ENCODE measurements at regions not wholly inside any gene's neighbourhood (a gene's known extent, or its start where the extent isn't known, plus 50 kb on each side); places are given as distances from the start of the nearest gene placed in this dataset.
A peak's percentile ranks its signal among the peaks of the same experiment; 100 is the strongest.

DNA sequence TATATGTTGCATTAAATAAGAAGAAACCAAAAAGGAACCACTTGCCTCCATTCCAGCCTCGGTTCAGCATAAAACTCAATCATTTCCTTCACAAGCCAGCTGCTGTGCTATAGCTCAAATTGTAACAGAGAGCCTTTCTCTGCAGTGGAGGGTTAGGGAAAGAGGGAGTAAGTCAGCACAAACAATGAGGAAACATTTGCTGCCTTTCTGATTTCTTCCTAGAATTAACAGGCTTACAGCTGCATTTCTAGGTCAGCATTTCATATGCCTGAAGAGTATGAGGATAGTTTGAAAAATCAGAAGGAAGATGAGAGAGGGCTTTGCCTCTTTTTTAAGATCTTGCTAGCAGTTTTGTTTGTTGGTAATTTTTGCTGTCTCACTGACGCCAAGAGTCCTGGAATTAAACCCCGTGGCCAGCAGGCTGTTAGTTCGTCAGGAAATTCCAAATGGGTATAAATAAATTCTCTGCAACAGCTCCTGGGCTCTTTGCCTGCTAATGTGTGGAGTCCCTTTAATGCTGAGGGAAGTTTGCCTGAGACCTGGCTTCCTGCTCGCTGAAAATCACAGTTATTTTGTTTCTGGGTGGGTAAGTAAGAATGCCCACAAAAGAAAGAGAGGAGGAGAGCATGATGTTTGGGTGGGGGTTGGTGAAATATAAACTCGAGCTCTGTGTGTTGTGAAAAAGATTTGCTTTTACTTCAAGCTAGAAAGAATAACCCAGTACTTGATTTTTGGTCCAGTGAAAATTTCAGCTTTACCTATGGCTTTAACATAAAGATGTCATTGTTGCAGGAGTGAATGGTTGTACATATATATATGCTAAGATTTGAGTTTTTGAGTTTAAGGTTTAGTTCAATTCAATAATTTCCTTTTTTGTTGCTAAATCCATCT is 148.1 kb upstream of the DMRT1 start:
- peak; percentile 77 for DNase-seq (ENCODE audit: low read depth)

DNA sequence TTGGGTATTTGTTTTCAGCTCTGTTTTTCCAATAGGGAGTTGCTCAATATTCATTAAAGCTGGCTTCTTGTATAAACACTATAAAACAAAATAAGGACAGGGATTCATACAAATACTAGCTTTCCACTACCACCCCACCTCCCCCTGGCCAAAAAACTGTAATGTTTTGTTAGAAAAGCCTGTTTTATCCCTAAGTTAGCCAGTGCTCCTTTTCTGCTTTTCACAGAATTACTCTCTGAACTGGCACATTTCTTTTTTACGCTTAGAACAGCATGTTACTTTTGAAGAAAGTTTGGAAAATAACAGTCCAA is 147.4 kb upstream of the DMRT1 start:
- no peak for DNase-seq (ENCODE audit: low read depth)

- DNase-seq (ENCODE audit: low read depth) = peak; percentile 93
Observed at GRCh38 chr9:694403-695154, 146.9 kb upstream of the DMRT1 start.

GRCh38 chr9:695252-695651 is 146.2 kb upstream of the DMRT1 start:
- peak; percentile 31 for DNase-seq (ENCODE audit: low read depth)

DNA sequence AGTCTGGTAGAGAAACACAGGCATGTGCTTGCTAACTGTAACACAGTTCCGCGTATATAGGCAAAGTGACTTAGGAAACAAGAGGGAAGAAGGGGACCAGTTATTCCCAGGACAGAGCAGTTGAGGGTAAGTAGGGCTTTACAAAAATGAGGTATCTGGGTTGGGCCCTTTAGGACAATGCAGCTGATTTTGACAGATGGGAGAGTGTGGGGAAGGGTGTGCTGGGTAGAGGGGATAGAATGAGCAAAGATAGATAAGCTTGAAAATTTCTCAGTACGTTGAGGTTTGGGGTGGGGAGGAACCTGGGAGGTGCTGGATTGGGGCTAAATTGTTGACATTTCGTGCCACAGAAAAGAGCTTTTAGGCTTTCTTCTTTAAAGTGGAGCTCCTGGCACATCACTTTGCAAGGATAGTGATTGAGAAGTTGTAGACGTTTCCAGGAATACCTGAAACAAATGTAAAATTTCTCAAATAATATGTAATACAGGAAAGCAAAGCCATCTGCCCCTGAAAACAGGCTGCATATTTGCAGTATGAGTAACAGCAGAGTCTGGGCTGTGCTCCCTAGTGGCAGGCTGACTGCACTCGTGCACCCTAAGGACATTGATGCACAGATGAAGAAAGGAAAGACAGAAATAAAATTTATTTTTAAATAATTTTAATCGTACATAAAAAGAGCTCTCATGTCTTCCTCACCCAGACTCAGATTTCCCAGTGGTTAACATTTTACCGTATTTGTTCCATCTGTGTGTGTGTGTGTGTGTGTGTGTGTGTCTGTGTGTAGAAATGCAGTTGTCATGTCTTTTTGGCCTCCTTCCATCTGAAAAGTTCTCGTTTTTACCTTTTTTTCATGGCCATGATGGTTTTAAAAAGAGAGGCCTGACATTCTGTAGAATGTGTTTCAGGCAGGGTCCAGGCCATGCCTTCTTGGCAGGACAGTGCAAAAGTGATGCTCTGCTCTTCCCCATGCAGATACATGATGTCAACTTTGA is 144.9 kb upstream of the DMRT1 start:
- DNase-seq (ENCODE audit: low read depth) = peak; percentile 75

DNA sequence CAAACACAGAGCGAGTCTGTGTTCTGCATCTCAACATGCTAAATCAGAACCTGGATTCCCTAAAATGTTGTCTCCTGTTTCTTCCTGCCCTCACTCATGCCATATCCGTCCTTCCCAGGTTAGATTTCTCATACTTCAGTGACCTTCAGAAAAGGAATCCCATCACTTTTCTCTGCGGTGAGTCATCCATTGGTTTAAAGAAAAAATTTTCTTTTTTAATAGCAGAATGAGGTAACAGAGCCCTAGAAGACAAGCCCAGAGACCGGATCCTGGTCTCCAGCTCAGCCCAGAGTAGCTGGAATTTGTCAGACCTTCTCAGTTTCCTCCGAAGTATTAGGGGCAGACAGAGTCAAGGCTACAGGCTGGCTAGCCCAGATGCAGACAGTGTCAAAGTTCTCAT is 143.2 kb upstream of the DMRT1 start:
- peak; percentile 68 for DNase-seq (ENCODE audit: low read depth)

GRCh38 chr9:698954-699353 is 142.5 kb upstream of the DMRT1 start:
- DNase-seq (ENCODE audit: low read depth) = no peak

DNA sequence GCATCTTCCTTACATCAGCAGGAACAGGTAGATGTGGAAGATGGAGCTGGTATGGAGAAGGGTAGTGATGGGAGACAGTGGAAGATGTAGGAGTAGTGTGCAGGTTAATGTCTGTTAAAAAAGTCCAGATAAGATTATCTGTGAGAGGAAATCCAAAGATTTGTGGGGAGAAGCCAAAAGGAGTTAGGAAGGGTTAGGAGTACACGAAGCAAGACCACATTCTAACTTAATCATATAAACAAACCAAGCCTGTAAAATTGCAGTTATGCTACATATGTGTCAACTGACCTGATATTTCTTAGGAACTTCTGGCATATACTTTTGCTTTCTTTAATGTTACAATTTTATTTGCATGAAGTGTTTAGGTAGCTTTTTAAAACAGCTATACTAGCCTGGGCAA is 142.1 kb upstream of the DMRT1 start:
- DNase-seq (ENCODE audit: low read depth) = peak; percentile 60

GRCh38 chr9:700365-701282 is 140.9 kb upstream of the DMRT1 start:
- no peak for DNase-seq (ENCODE audit: low read depth)

- no peak for DNase-seq (ENCODE audit: low read depth)
Observed at GRCh38 chr9:703392-703791, 138.1 kb upstream of the DMRT1 start.

DNA sequence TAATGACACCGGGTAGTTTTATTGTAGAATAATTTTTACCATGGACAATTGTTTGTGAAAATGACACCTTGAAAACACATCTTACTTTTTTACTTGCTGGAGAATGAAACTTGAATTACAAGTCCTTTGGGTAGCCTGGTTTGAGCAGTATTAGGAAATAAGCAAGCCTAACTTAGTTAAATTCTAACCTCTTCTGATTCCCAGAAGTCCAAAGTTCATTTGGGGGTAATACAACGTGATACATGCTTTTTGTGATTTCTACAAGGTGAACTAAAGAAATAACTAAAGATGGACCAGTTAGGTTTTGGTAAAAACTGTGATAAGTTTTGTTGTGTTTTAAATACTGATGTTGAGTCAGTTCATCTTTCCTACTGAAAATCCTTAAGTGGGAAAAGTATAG is 135.4 kb upstream of the DMRT1 start:
- no peak for DNase-seq (ENCODE audit: low read depth)

GRCh38 chr9:706606-707459 is 134.7 kb upstream of the DMRT1 start:
- peak; percentile 73 for DNase-seq (ENCODE audit: low read depth)

DNA sequence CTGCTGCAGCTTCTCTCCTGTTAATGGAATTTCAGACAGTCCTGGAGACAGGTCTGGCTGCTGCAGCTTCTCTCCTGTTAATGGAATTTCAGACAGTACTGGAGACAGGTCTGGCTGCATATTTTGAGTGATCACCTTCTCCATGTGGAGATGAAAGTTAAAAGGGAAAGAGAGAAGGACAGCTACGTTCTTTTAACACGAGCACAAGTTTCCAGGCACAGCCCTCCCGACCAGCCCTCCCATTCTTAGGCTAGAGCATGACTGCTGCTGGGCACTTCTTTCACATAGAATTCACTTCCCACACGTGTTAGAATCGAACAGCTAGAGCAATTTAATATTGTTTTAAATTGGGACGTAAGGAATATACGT is 133.3 kb upstream of the DMRT1 start:
- peak; percentile 25 for DNase-seq (ENCODE audit: low read depth)

- peak; percentile 56 for DNase-seq (ENCODE audit: low read depth)
Observed at GRCh38 chr9:708551-709432, 132.7 kb upstream of the DMRT1 start.

GRCh38 chr9:710951-711745 is 130.3 kb upstream of the DMRT1 start:
- DNase-seq (ENCODE audit: low read depth) = no peak

- DNase-seq (ENCODE audit: low read depth) = no peak
Observed at GRCh38 chr9:711761-712553, 129.5 kb upstream of the DMRT1 start.

DNA sequence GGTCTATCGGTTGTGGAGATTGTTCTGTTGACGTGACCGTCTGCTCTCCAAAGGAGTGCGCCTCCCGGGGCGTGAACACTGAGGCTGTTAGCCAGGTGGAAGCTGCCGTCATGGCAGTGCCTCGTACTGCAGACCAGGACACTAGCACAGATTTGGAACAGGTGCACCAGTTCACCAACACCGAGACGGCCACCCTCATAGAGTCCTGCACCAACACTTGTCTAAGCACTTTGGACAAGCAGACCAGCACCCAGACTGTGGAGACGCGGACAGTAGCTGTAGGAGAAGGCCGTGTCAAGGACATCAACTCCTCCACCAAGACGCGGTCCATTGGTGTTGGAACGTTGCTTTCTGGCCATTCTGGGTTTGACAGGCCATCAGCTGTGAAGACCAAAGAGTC is 128.9 kb upstream of the DMRT1 start:
- no peak for DNase-seq (ENCODE audit: low read depth)

- no peak for DNase-seq (ENCODE audit: low read depth)
Observed at GRCh38 chr9:713091-713490, 128.4 kb upstream of the DMRT1 start.
